Panc1 (cell line): ENCODE measurements at regions not wholly inside any gene's neighbourhood (a gene's known extent, or its start where the extent isn't known, plus 50 kb on each side); places are given as distances from the start of the nearest gene placed in this dataset.
"Not testable (repeated sequence)": the region's sequence is repeated elsewhere in the genome, so short reads cannot be mapped to it uniquely, and the experiment has no call there.

Experiments used
- CTCF ChIP-seq: fragments of 450-650 bp; IDR thresholded peaks from 2 replicates; pipeline ENCODE4 v1.5.1; 2017; ENCODE audit warnings: mild to moderate bottlenecking
- POLR2AphosphoS5 ChIP-seq: IDR thresholded peaks from 2 replicates; pipeline ENCODE4 v1.6.1; 2012; ENCODE audit warnings: mild to moderate bottlenecking, low read depth, low read length, moderate library complexity
- REST ChIP-seq, 2 experiments: IDR thresholded peaks; 2 replicates each; pipeline ENCODE4 v1.6.1; 2011 to 2012; ENCODE audit warnings: low read depth in 2 of 2, control low read depth in 1 of 2, low read length in 1 of 2, mild to moderate bottlenecking in 1 of 2, moderate library complexity in 1 of 2; ENCODE audit not compliant: insufficient read depth in 1 of 2
- TCF7L2 ChIP-seq: IDR thresholded peaks from 2 replicates; pipeline ENCODE4 v1.6.1; 2011; ENCODE audit warnings: mild to moderate bottlenecking, low read depth, low read length, inconsistent platforms

GRCh38 chr21:9740991-9741742, 780.2 kb upstream of the TPTE start:
- not testable (repeated sequence) for TF ChIP-seq REST (IDR thresholded peaks at IDR 0.05; ENCODE audit: insufficient read depth in 1 of 2, low read depth in 2 of 2, low read length in 1 of 2); TCF7L2; CTCF; POLR2AphosphoS5
